HG02678 (cell line): ENCODE measurements at regions not wholly inside any gene's neighbourhood (a gene's known extent, or its start where the extent isn't known, plus 50 kb on each side); places are given as distances from the start of the nearest gene placed in this dataset.
"Not testable (repeated sequence)": the region's sequence is repeated elsewhere in the genome, so short reads cannot be mapped to it uniquely, and the experiment has no call there.

Source experiments
- ATAC-seq: cut with Tn5 transposase; IDR thresholded peaks from one replicate; pipeline ENCODE4 v1.9.1; 2021; ENCODE audit warnings: mild to moderate bottlenecking, moderate library complexity; ENCODE audit not compliant: unreplicated experiment

- ATAC-seq, result no peak
These were observed 166.5 kb upstream of the IZUMO3 start for GRCh38 chr9:24712206-24712605.

- ATAC-seq, result no peak
These were observed 163.1 kb upstream of the IZUMO3 start for GRCh38 chr9:24708814-24709213.

- no peak for ATAC-seq
These were observed 153.3 kb upstream of the IZUMO3 start for GRCh38 chr9:24698881-24699518.

GRCh38 chr9:24672336-24672735, 126.6 kb upstream of the IZUMO3 start:
- ATAC-seq, result no peak

- no peak for ATAC-seq
These were observed 111.7 kb upstream of the IZUMO3 start for GRCh38 chr9:24657387-24657786.

GRCh38 chr9:24652181-24652580, 106.5 kb upstream of the IZUMO3 start:
- no peak for ATAC-seq

- ATAC-seq, result not testable (repeated sequence)
These were observed 83.1 kb upstream of the IZUMO3 start for GRCh38 chr9:24628809-24629208.

GRCh38 chr9:24625097-24625496, 79.4 kb upstream of the IZUMO3 start:
- ATAC-seq, result no peak

GRCh38 chr9:24624481-24624880, 78.8 kb upstream of the IZUMO3 start:
- no peak for ATAC-seq

- ATAC-seq, result no peak
These were observed 75.0 kb upstream of the IZUMO3 start for GRCh38 chr9:24620741-24621140.

- no peak for ATAC-seq
These were observed 71.2 kb upstream of the IZUMO3 start for GRCh38 chr9:24616863-24617262.

- no peak for ATAC-seq
These were observed 68.4 kb upstream of the IZUMO3 start for GRCh38 chr9:24614070-24614469.

GRCh38 chr9:24608599-24608998, 62.9 kb upstream of the IZUMO3 start:
- ATAC-seq, result no peak

- no peak for ATAC-seq
These were observed 57.1 kb upstream of the IZUMO3 start for GRCh38 chr9:24602693-24603352.
